HCT116 (cell line): ENCODE measurements at regions not wholly inside any gene's neighbourhood (a gene's known extent, or its start where the extent isn't known, plus 50 kb on each side); places are given as distances from the start of the nearest gene placed in this dataset.

Experiments used
- CEBPB ChIP-seq: IDR thresholded peaks from 2 replicates; pipeline ENCODE4 v1.6.1; 2012; ENCODE audit warnings: low read depth
- CTCF ChIP-seq, 3 experiments: fragments of 200-600 bp in 1 of 3; sonication (generic) in 1 of 3; IDR thresholded peaks in 2 of 3; conservative IDR thresholded peaks in 1 of 3; 2 replicates each; pipeline ENCODE4 v1.5.1; 2012 to 2017; ENCODE audit warnings: low read depth in 2 of 3, low read length in 2 of 3, antibody characterized with exemption in 1 of 3, borderline replicate concordance in 1 of 3, control low read depth in 1 of 3, mild to moderate bottlenecking in 1 of 3, mixed read lengths in 1 of 3, mixed run types in 1 of 3, moderate library complexity in 1 of 3; ENCODE audit not compliant: insufficient read depth in 1 of 3
- ELF1 ChIP-seq: IDR thresholded peaks from 2 replicates; pipeline ENCODE4 v1.6.1; 2012; ENCODE audit warnings: low read depth, borderline replicate concordance
- EZH2 ChIP-seq: fragments of 200-600 bp; sonication (generic); IDR thresholded peaks from 2 replicates; pipeline ENCODE4 v1.6.1; 2017; ENCODE audit warnings: antibody characterized with exemption, mixed run types
- MAX ChIP-seq: IDR thresholded peaks from 2 replicates; pipeline ENCODE4 v1.6.1; 2012
- POLR2A ChIP-seq: IDR thresholded peaks from 2 replicates; pipeline ENCODE4 v1.7.0; 2011; ENCODE audit warnings: borderline replicate concordance; ENCODE audit not compliant: insufficient read depth, insufficient read length; ENCODE audit errors: extremely low read depth
- RAD21 ChIP-seq: IDR thresholded peaks from 2 replicates; pipeline ENCODE4 v1.6.1; 2012; ENCODE audit warnings: low read depth, mild to moderate bottlenecking
- REST ChIP-seq: IDR thresholded peaks from 2 replicates; pipeline ENCODE4 v1.6.1; 2012; ENCODE audit warnings: low read depth
- SRF ChIP-seq: IDR thresholded peaks from 2 replicates; pipeline ENCODE4 v1.6.1; 2012; ENCODE audit warnings: low read depth
- ZFX ChIP-seq: fragments of 450-650 bp; IDR thresholded peaks from 2 replicates; pipeline ENCODE4 v1.6.1; 2017
- ZNF274 ChIP-seq: fragments of 200-500 bp; sonication (Bioruptor generic); IDR thresholded peaks from 2 replicates; pipeline ENCODE4 v1.6.1; 2014; ENCODE audit warnings: mild to moderate bottlenecking, low read depth, low read length, inconsistent platforms
- TF ChIP-seq, protein P1 (sequence below): IDR thresholded peaks from 2 replicates; pipeline ENCODE4 v1.6.1; 2012

GRCh38 chr5:52709167-52709925 is 78.4 kb upstream of the ITGA1 start:
- TF ChIP-seq CTCF (IDR thresholded peaks at IDR 0.05 in 2 of 3, conservative IDR thresholded peaks at IDR 0.05 in 1 of 3; ENCODE audit: borderline replicate concordance in 1 of 3, insufficient read depth in 1 of 3, low read depth in 2 of 3, low read length in 2 of 3) (no peak), ZFX (no peak), EZH2 (no peak), ELF1 (no peak), MAX (no peak), CEBPB (no peak), POLR2A (no peak), RAD21 (no peak), REST (no peak), ZNF274 (no peak), SRF (no peak)
- TF ChIP-seq, protein P1, sequence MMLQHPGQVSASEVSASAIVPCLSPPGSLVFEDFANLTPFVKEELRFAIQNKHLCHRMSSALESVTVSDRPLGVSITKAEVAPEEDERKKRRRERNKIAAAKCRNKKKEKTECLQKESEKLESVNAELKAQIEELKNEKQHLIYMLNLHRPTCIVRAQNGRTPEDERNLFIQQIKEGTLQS = no peak
